Liver (tissue), 3 donors: ENCODE measurements at regions not wholly inside any gene's neighbourhood (a gene's known extent, or its start where the extent isn't known, plus 50 kb on each side); places are given as distances from the start of the nearest gene placed in this dataset.

ENCODE experiments used
- ATF3 ChIP-seq: IDR thresholded peaks from 2 replicates; pipeline ENCODE4 v1.6.1; 2016; ENCODE audit warnings: antibody characterized with exemption
- CTCF ChIP-seq: fragments of 150-350 bp; IDR thresholded peaks from 2 replicates; pipeline ENCODE4 v1.5.1; 2017; ENCODE audit warnings: improper control_type of control experiment, low read depth, low read length; ENCODE audit not compliant: missing input control
- EGR1 ChIP-seq, 2 donors: IDR thresholded peaks; 2 replicates each; pipeline ENCODE4 v1.6.1; 2016 to 2018; ENCODE audit warnings: antibody characterized with exemption in 2 of 2, low read depth in 2 of 2
- FOXA2 ChIP-seq: IDR thresholded peaks from 2 replicates; pipeline ENCODE4 v1.6.1; 2016; ENCODE audit warnings: antibody characterized with exemption
- HNF4G ChIP-seq: IDR thresholded peaks from 2 replicates; pipeline ENCODE4 v1.6.1; 2016; ENCODE audit warnings: antibody characterized with exemption
- JUND ChIP-seq, 2 donors: IDR thresholded peaks; 2 replicates each; pipeline ENCODE4 v1.6.1; 2016; ENCODE audit warnings: antibody characterized with exemption in 2 of 2
- MAX ChIP-seq: IDR thresholded peaks from 2 replicates; pipeline ENCODE4 v1.6.1; 2016; ENCODE audit warnings: antibody characterized with exemption
- NR2F2 ChIP-seq: IDR thresholded peaks from 2 replicates; pipeline ENCODE4 v1.6.1; 2016; ENCODE audit warnings: antibody characterized with exemption
- RAD21 ChIP-seq, 2 donors: IDR thresholded peaks; 2 replicates each; pipeline ENCODE4 v1.6.1; 2016; ENCODE audit warnings: antibody characterized with exemption in 2 of 2, mild to moderate bottlenecking in 2 of 2
- REST ChIP-seq: IDR thresholded peaks from 2 replicates; pipeline ENCODE4 v1.6.1; 2016; ENCODE audit warnings: antibody characterized with exemption, mild to moderate bottlenecking
- RXRA ChIP-seq, 2 donors: IDR thresholded peaks; 2 replicates each; pipeline ENCODE4 v1.6.1; 2017 to 2018; ENCODE audit warnings: antibody characterized with exemption in 2 of 2, mild to moderate bottlenecking in 1 of 2
- TAF1 ChIP-seq: conservative IDR thresholded peaks from 2 replicates; pipeline ENCODE4 v1.6.1; 2016; ENCODE audit warnings: antibody characterized with exemption, mild to moderate bottlenecking
- YY1 ChIP-seq: IDR thresholded peaks from 2 replicates; pipeline ENCODE4 v1.6.1; 2016; ENCODE audit warnings: antibody characterized with exemption, mild to moderate bottlenecking
- ZBTB33 ChIP-seq: IDR thresholded peaks from 2 replicates; pipeline ENCODE4 v1.6.1; 2016; ENCODE audit warnings: antibody characterized with exemption
- donor health status: healthy.
- donor health status: healthy.

- no peak for TF ChIP-seq JUND (IDR thresholded peaks at IDR 0.05)
- TF ChIP-seq CTCF = no peak
- TF ChIP-seq YY1 = no peak
- no peak for TF ChIP-seq NR2F2
- no peak for TF ChIP-seq RXRA (IDR thresholded peaks at IDR 0.05)
- no peak for TF ChIP-seq ATF3
- TF ChIP-seq RAD21 (IDR thresholded peaks at IDR 0.05) = no peak
- no peak for TF ChIP-seq MAX
- no peak for TF ChIP-seq ZBTB33
- TF ChIP-seq HNF4G = no peak
- no peak for TF ChIP-seq TAF1
- no peak for TF ChIP-seq EGR1 (IDR thresholded peaks at IDR 0.05; ENCODE audit: low read depth in 2 of 2)
- no peak for TF ChIP-seq FOXA2
- TF ChIP-seq REST = no peak
Observed at GRCh38 chr1:58923090-58923470, 139.2 kb upstream of the JUN start.
